Nephron progenitor cell (in vitro differentiated cells): ENCODE measurements at regions not wholly inside any gene's neighbourhood (a gene's known extent, or its start where the extent isn't known, plus 50 kb on each side); places are given as distances from the start of the nearest gene placed in this dataset.

Source experiments
- DNase-seq: peaks from one replicate; pipeline ENCODE4 v3.0.0; 2021
- H3K27ac Mint-ChIP-seq: 2 replicates; pipeline ENCODE4 v1.8.0; 2021; ENCODE audit warnings: mild to moderate bottlenecking, moderate library complexity, mixed read lengths
- H3K27me3 Mint-ChIP-seq: 2 replicates; pipeline ENCODE4 v1.8.0; 2021; ENCODE audit warnings: mild to moderate bottlenecking, low read depth, mixed read lengths; ENCODE audit not compliant: poor library complexity
- H3K36me3 Mint-ChIP-seq: 2 replicates; pipeline ENCODE4 v1.8.0; 2021; ENCODE audit warnings: low read depth, mixed read lengths
- H3K4me1 Mint-ChIP-seq: 2 replicates; pipeline ENCODE4 v1.8.0; 2021; ENCODE audit warnings: mixed read lengths
- H3K4me3 Mint-ChIP-seq: 2 replicates; pipeline ENCODE4 v1.8.0; 2021; ENCODE audit warnings: mild to moderate bottlenecking, moderate library complexity, mixed read lengths
- H3K9me3 Mint-ChIP-seq: 2 replicates; pipeline ENCODE4 v1.8.0; 2021; ENCODE audit warnings: mild to moderate bottlenecking, moderate library complexity, mixed read lengths
- CTCF ChIP-seq: fragments of 200-600 bp; sonication (generic); IDR thresholded peaks from 2 replicates; pipeline ENCODE4 v1.5.0; 2021; ENCODE audit warnings: antibody characterized with exemption

- Mint-ChIP-seq H3K9me3 (peaks cover 21% of the 10 kb centered on the region), H3K36me3 (peaks cover 16% of the 10 kb centered on the region), H3K4me1 (peaks cover 8% of the 10 kb centered on the region), H3K27me3 (peaks cover 4% of the 10 kb centered on the region), H3K4me3 (no peak overlapping the region), H3K27ac (peak overlapping the region; percentile 1)
- no peak for TF ChIP-seq CTCF
- no peak for DNase-seq
Observed at GRCh38 chr12:24574538-24574937, 374.4 kb downstream of the BCAT1 start.

GRCh38 chr12:24573621-24574020, 375.3 kb downstream of the BCAT1 start:
- peaks cover 12% of the 10 kb centered on the region for H3K9me3 Mint-ChIP-seq
- no peak overlapping the region for H3K27ac Mint-ChIP-seq
- DNase-seq, result no peak
- no peak overlapping the region for H3K4me3 Mint-ChIP-seq
- no peak for TF ChIP-seq CTCF
- H3K4me1 Mint-ChIP-seq, result peaks cover 8% of the 10 kb centered on the region
- peaks cover 10% of the 10 kb centered on the region for H3K36me3 Mint-ChIP-seq
- H3K27me3 Mint-ChIP-seq, result peaks cover 4% of the 10 kb centered on the region

- Mint-ChIP-seq H3K4me3 (no peak overlapping the region), H3K9me3 (no peaks in the 10 kb centered on the region), H3K36me3 (no peaks in the 10 kb centered on the region), H3K27ac (no peak overlapping the region), H3K27me3 (peaks cover 7% of the 10 kb centered on the region), H3K4me1 (peaks cover 23% of the 10 kb centered on the region)
- no peak for TF ChIP-seq CTCF
- DNase-seq, result no peak
Observed at GRCh38 chr12:24565300-24565699, 383.6 kb downstream of the BCAT1 start.

GRCh38 chr12:24562771-24563431, 386.0 kb downstream of the BCAT1 start:
- peak; percentile 75 for DNase-seq
- TF ChIP-seq CTCF, result no peak
- Mint-ChIP-seq H3K36me3 (no peaks in the 10 kb centered on the region), H3K27ac (peak overlapping the region; percentile 87), H3K4me1 (peaks cover 41% of the 10 kb centered on the region), H3K4me3 (peak overlapping the region; percentile 95), H3K9me3 (no peaks in the 10 kb centered on the region), H3K27me3 (peaks cover 10% of the 10 kb centered on the region)

GRCh38 chr12:24561882-24562770, 386.8 kb downstream of the BCAT1 start:
- Mint-ChIP-seq H3K9me3 (no peaks in the 10 kb centered on the region), H3K4me1 (peaks cover 43% of the 10 kb centered on the region), H3K4me3 (peak overlapping the region; percentile 95), H3K27ac (peak overlapping the region; percentile 93), H3K27me3 (peaks cover 10% of the 10 kb centered on the region), H3K36me3 (no peaks in the 10 kb centered on the region)
- TF ChIP-seq CTCF, result no peak
- peak; percentile 77 for DNase-seq
